GM18951 (cell line): ENCODE measurements at regions not wholly inside any gene's neighbourhood (a gene's known extent, or its start where the extent isn't known, plus 50 kb on each side); places are given as distances from the start of the nearest gene placed in this dataset.
"Not testable (repeated sequence)": the region's sequence is repeated elsewhere in the genome, so short reads cannot be mapped to it uniquely, and the experiment has no call there.

Experiments
- POLR2A ChIP-seq: IDR thresholded peaks from 4 replicates; pipeline ENCODE4 v1.6.1; 2011; ENCODE audit warnings: mild to moderate bottlenecking; ENCODE audit not compliant: insufficient read length, insufficient read depth; ENCODE audit errors: extremely low read depth
- in situ Hi-C: fragments of 300-500 bp; cut with MboI; formaldehyde crosslinking; loops from one replicate; pipeline ENCODE4 v1.12.0; 2022; ENCODE audit warnings: low sequenced_read_pairs, mixed read lengths, inconsistent platforms; ENCODE audit not compliant: unreplicated experiment

DNA sequence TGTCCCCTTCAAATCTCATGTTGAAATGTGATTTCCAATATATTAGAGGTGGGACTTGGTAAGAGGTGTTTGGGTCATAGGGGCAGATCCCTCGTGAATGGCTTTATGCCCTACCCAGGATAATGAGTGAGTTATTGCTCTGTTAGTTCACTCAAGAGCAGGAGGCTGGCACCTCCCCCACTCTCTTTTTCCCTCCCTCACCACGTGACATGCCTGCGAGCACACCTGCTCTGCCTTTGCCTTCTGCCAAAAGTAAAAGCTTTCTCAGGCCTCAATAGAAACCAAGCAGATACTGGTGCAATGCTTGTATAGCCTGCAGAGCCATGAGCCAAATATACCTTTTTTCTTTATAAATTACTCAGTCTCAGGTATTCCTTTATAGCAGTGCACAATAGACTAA lies 286.3 kb upstream of the UGT8 start:
- TF ChIP-seq POLR2A: no peak
- in situ Hi-C loops: no loop called here

DNA sequence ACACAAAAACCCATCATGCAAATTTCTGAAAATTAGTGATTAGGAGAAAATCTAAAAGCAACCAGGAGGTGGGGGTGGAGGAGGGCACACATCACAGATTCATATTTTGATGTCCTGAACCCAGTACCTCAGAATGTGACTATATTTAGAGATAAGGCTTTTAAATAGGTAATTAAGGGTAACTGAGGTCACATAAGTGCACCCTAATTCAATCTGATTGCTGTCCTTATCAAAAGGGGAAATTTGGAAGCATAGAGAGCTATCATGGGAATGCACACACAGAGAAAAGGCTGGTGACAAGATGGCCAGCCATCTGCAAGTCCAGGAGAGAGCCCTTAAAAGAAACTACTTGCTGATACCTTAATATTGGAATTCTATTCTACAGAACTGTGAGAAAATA lies 281.8 kb upstream of the UGT8 start:
- no peak for TF ChIP-seq POLR2A
- in situ Hi-C loops: no loop called here

DNA sequence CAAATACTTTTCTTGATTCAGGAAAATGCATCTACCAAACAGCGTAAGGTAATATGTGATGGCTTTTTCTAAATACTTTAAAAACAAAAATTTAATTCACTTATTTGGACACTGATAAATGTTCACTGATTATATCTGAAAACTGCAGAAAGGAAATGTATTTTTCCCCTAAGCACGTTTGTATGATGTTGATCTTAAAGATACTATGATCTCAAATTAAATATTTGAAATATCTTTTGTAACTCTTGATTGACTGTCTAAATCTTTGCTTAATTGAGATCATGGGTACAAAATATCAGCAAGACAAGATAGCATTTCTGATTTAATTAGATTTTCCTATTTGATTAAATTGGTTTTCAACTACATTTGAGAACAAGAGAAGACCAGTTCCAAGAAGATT lies 281.0 kb upstream of the UGT8 start:
- in situ Hi-C loops: no loop called here
- TF ChIP-seq POLR2A: no peak

DNA sequence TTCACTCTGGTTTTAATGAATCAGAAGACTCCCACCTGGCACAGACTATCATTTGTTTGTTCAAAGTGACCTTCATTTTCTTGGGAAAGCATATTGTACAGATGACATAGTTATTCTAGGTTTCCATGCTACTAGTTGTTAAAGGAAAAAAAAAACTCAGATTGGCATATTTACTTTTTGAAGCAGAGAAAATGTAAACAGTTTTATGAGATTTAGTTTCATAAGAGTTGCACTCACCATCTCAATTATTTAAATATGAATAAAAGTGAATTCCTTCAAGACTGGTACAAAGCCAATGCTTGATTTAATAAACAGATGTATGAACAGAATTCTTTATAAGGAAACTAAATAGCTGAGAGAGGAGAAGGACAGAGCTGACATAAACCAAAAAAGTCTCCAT lies 280.3 kb upstream of the UGT8 start:
- no peak for TF ChIP-seq POLR2A
- in situ Hi-C loops: no loop called here

DNA sequence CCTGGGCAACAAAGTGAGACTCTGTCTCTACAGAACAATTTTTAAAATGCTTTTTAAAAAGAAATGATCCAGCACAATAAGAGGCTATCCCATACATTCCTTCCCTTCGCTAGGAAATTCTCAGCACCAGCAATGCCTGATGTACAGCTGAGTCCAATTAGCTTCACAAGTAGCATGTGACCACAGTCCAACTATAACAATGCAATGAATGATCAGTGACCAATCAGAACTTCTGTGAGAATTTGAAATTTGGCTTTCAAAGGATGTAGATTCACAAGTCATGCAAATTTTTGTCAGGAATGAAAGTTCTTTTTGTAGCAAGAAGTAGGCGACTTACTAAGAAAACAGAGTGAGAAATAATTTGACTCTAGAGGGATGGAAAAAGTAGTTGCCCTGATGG lies 278.5 kb upstream of the UGT8 start:
- in situ Hi-C loops: no loop called here
- TF ChIP-seq POLR2A: no peak

DNA sequence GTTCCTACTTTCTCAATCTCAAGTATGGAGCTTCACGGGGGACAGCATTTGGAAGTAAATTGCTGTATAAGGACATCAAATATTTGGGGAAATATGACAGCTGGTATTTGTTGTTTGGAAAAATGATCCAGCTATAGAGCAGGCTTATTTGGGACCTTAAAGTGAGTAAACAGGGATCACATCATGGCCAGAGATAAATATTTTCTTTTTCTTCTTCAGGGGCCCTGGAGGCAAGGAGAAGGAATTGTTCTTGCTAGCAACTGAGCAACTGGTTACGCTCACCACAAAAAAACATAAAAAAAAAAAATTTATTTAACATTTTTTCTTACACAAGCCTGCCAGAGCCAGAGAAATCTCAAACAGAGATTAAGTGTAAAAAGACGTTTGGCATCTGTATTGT lies 277.2 kb upstream of the UGT8 start:
- no peak for TF ChIP-seq POLR2A
- in situ Hi-C loops: no loop called here

DNA sequence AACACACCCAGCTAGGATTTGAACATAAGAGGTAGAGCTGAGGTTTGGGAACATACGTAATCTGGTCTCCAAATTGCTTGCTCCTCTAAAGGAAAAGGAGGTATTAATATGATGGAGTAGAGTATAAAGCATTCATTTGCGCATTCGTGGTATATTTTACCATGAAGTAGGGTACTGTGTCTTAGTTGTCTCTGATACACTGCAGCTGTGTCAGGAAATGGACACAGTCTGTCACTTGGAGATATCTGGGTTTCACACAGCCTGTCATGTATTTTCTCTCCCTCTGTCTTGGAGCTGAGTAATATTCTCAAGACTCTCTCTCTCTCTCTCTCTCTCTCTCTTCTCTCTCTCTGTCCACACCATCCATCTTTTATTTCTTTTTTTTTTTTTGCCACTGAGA lies 274.8 kb upstream of the UGT8 start:
- TF ChIP-seq POLR2A: no peak
- in situ Hi-C loops: no loop called here

DNA sequence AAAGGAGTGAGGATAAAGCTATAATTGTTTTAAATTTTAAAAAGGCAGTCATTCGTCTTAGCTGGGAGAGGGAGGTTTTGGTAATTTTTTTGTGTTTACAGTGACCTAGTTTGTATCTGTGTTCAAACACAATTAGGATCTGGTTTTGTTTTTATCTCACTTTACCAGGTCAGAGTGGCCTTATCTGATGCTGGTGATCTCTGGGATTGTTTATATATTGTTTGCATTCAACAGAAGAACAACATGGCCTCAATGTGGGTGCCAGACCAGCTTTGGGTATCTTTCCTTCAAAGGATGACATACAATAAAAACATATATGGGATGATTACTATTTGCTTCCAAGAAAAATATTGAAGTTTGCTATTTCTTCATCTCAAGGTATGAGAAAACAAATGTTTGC lies 272.2 kb upstream of the UGT8 start:
- TF ChIP-seq POLR2A: no peak
- in situ Hi-C loops: no loop called here

DNA sequence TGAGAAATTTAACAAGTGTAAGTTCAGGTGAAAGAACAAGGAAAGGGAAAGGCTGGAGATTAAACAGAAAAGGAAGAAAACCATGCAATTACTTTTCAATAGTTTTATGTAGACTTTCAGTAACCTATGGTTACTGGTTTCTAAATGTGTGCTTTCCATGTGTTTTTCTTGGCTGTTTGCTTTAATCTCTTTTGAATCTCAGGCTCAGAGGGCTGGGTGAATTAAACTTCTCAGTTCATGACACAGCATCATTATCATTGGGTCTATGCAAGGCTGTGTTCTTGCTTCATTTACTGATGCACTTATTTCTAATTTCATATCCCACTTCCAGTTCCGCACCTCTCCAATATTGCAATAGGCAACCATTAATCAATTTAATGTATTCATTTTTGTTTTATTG lies 266.5 kb upstream of the UGT8 start:
- in situ Hi-C loops: no loop called here
- TF ChIP-seq POLR2A: no peak

DNA sequence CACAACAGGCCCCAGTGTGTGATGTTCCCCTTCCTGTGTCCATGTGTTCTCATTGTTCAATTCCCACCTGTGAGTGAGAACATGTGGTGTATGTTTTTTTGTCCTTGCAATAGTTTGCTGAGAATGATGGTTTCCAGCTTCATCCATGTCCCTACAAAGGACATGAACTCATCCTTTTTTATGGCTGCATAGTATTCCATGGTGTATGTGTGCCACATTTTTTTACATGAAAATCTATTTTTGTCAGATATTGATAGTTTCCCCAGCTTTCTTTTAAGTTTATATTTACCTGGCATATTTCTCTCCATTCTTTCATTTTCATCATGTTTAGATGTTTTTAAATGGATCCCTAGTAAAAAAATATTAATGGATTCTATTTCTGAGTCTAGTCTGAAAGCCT lies 264.2 kb upstream of the UGT8 start:
- in situ Hi-C loops: not testable (repeated sequence)

DNA sequence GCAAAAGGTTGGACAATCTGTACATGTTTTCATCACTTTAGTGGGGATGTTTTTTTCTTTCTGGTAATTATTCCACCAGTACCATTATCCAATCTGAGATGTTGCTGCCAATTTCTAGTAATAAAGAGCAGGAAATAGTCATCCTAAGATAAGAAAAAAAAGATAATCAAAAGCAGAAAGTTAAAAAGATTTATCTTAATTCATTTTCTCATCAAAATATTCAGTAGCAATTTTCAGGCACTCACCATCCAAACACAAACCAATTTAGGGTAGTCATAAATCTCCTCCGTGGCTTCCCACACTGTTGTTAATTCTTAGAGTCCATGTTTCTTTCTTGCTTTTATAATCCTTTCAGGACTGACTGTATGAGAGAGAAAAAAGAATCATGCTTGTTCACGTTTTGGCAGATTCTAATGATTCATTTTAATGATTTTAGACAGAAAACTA lies 263.7 kb upstream of the UGT8 start:
- no peak for TF ChIP-seq POLR2A
- in situ Hi-C loops: no loop called here

DNA sequence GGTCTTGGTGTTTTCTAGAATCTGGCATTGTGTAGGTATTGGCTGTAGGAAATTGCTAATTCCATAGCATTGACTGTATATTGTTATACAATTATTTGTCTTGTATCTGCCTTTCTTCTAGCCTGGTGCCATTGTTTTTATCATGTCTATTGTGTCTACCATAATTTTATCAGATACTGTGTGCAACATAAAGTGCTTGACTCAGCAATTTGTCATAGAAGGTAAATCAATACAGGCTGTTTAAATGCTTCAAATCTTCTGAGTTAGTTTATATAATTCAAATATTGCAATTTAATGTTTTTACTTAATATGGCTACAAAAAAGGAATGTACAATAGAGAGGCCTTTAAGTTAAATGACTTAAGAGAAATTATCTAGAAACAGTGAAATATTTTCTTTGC lies 263.3 kb upstream of the UGT8 start:
- in situ Hi-C loops: no loop called here
- TF ChIP-seq POLR2A: no peak

DNA sequence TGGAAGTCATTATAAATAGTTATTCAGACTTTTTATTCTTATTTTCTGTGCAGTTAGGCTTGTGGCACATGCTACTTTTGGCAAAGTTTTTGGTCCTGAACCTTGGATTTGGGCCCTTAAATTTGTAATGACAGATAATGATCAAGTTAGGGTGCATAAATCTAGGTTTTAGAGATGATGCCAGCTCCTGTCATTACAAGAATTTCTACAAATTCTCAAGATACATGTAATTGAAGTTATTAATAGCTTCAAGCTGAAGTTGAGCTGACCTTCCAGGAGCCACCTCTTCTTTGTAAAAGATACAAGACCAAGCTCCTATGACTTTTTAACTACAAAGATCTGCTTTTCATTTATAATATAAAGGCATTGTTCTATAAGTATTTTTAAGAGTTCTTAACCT lies 255.6 kb upstream of the UGT8 start:
- in situ Hi-C loops: no loop called here
- TF ChIP-seq POLR2A: no peak

DNA sequence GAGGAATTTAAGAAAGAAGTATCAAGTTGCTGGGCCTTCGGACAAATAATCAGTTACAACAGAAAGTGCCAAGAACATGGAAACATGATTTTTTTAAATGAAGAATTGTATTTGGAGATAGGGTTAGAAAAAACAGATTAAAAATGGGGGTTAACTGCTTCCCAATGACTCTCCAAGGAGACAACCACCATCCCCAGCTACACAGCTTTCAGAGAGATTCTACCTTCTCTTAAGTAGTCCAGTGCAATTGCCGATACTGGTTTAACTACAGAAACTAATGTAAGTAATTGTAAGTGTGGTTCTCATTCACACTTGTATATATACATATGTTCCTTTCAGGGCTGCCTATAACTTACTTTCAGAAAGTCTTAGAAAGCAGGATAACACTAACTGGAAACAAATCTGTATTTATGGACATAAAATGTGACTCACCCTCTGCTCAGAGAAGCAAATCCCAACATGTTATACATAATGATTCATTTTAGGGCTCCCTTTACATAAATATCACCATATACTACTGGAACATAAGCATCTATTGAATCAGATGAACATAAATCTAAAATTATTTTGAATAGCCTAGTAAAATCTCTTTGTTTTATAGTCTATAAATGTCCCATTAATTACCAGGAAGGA lies 248.9 kb upstream of the UGT8 start:
- TF ChIP-seq POLR2A: no peak

DNA sequence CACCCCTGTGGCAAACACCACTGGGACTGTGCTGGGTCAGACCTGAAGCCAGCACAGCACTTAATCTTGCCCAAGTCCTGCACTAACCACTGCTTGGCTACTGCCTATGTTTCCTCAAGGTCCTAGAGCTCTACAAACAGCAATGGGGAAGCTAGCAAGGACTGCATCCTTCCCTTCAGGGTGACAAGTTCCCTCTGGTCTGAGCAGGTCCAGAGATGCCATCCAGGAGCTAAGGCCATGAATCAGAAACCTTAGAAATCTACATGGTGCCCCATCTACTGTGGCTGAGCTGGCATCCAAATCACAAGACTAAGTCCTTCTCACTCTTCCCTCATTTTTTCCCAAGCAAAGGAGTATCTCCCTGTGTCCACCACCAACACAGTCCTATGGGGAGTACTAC lies 239.7 kb upstream of the UGT8 start:
- in situ Hi-C loops: no loop called here

More for the DNA sequence above, 248.9 kb upstream of the UGT8 start:
- in situ Hi-C loops: no loop called here

DNA sequence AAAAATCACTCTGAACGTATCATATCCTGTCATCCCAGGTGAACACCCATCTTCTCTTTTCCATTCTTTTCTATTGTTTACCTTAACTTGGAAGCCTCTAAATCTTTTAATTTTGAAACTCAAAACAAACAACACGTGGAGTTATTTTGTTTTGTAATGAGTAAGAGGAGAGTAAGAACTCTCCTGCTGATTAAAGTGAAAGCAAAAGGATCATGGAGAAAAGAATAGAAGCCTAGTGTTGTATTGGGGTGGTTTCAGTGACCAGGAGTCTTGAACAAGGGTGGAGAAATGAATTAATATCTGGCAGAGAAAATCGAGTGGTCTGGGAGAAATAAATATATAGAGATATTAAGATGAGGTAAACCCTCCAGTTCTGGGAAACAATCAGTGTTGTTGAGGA lies 237.4 kb upstream of the UGT8 start:
- in situ Hi-C loops: no loop called here
- no peak for TF ChIP-seq POLR2A

More for the DNA sequence above, 239.7 kb upstream of the UGT8 start:
- TF ChIP-seq POLR2A: no peak

DNA sequence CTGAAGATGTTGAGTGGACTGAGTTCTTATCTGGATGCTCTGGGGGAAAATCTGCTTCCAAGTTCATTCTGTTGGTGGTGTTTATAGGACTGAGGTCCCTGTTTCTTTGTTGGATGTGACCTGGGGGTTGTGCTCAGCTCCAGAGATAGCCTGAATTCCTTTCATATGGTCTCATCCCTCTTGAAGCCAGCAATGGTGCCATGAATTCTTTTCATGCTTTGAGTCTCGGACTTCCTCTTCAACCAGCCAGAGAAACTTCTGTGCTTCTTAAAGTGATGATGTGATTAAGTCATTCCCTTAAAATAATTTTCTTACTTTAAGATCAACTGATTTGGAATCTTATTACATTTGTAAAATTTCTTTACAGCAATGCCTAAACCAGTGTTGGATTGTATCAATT lies 233.8 kb upstream of the UGT8 start:
- in situ Hi-C loops: no loop called here
- TF ChIP-seq POLR2A: no peak
